Epithelial cell of esophagus (primary cell): ENCODE measurements at regions not wholly inside any gene's neighbourhood (a gene's known extent, or its start where the extent isn't known, plus 50 kb on each side); places are given as distances from the start of the nearest gene placed in this dataset.
"Not testable (repeated sequence)": the region's sequence is repeated elsewhere in the genome, so short reads cannot be mapped to it uniquely, and the experiment has no call there.

Experiments
- DNase-seq: peaks from one replicate; pipeline ENCODE4 v3.0.0; 2010; ENCODE audit warnings: low read depth
- H3K4me3 ChIP-seq: 2 replicates; pipeline ENCODE4 v1.5.1; 2011; ENCODE audit warnings: mild to moderate bottlenecking, low read length, control low read depth
- TF ChIP-seq, protein P1 (sequence below): IDR thresholded peaks from 2 replicates; pipeline ENCODE4 v1.5.1; 2011; ENCODE audit warnings: low read depth, mild to moderate bottlenecking, low read length, control low read depth, inconsistent platforms; ENCODE audit not compliant: insufficient read depth; ENCODE audit errors: missing control alignments

DNA sequence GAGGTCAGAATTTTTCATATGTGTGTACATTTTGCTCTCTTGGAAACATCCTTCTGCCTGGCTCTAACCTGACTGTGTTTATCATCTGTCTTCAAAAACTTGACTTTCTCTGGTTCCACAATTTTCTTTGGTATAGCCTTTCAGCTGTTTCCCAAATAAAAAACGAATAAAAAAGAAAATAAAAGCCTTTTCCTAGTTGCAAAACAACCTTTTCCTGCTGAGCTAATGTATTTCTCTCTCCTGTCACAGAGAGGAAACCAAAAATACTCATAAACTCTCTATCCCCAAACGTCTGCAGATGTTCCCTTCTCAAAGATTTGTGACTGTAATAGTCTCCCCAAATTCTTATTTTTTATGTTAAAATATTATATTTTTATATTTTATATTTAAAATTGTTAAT lies 505.3 kb upstream of the SLC39A10 start:
- no peak overlapping the region for H3K4me3 ChIP-seq
- DNase-seq: no peak
- TF ChIP-seq, protein P1, sequence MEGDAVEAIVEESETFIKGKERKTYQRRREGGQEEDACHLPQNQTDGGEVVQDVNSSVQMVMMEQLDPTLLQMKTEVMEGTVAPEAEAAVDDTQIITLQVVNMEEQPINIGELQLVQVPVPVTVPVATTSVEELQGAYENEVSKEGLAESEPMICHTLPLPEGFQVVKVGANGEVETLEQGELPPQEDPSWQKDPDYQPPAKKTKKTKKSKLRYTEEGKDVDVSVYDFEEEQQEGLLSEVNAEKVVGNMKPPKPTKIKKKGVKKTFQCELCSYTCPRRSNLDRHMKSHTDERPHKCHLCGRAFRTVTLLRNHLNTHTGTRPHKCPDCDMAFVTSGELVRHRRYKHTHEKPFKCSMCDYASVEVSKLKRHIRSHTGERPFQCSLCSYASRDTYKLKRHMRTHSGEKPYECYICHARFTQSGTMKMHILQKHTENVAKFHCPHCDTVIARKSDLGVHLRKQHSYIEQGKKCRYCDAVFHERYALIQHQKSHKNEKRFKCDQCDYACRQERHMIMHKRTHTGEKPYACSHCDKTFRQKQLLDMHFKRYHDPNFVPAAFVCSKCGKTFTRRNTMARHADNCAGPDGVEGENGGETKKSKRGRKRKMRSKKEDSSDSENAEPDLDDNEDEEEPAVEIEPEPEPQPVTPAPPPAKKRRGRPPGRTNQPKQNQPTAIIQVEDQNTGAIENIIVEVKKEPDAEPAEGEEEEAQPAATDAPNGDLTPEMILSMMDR: no peak

DNA sequence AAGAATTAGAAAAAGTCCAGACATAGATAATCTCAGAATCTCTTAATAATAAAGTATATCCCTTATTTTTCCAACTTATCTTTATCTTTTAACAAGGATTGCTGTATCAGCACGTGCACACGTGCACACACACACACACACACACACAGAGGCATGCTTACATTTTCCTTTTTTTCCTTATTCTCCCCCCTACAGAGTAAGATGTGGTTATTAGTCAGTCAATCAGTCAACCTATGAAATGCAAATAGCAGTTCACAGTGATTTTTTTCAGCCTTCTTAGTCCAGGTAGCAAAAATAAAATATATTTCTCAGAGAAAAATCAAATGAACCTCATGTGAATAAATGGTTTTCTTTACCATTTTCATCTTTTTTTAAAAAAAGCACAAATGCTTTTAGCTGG lies 506.2 kb upstream of the SLC39A10 start:
- TF ChIP-seq, protein P1: no peak
- H3K4me3 ChIP-seq: no peak overlapping the region
- no peak for DNase-seq

DNA sequence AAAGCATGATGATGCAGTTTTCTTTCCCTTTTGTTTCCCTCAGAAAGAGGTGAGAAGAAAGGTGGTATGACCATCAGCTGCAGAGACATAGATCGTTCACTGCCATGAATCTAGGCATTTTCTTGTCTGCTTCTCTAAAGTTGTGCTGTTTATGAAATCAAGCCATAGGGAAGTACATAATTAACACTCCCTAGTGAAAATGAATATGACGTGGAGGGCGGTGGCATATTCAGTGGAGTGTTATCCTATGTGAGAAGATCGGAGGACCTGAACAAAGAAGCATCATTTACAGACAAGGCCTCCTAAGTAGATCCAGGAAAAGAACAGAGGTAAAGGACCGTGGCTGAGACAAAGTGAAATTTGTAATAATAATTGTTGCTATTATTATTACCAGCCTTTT lies 509.0 kb upstream of the SLC39A10 start:
- H3K4me3 ChIP-seq: no peak overlapping the region
- TF ChIP-seq, protein P1: no peak
- no peak for DNase-seq

DNA sequence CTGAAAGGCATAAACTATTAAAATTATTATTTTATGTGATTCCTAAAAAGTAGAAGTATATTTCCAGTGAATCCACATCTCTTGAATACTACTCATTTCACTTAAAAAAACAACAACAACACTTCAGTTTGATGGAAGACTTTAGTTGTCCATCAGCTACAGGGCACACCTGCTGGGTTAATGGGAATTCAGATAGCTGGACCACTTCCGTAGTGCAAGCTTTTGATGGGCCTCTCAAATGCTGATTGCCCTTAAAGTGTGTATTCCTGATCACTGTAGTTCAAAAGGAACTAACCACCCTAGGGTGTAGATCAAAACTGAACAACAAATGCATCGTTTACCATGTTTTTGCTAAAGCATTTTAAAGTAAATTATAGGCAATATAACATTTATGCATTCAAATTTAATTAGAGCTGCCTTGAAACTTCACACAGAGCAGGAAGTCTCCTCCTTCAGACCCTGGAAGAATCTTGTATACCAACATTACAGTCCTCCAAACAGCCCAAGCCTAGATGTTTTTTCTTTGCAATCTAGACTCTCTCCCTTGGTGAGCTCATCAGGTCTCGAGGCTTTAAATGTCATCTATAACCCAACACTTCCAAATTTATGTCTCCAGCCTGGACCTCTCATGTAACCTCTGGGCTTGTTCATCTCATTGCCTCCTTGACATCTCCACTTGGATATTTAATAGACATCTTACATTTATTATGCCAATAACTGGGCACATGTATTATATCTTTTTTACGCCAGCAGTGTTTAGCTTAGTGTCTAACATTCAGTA lies 510.1 kb upstream of the SLC39A10 start:
- H3K4me3 ChIP-seq: no peak overlapping the region
- TF ChIP-seq, protein P1: no peak

DNA sequence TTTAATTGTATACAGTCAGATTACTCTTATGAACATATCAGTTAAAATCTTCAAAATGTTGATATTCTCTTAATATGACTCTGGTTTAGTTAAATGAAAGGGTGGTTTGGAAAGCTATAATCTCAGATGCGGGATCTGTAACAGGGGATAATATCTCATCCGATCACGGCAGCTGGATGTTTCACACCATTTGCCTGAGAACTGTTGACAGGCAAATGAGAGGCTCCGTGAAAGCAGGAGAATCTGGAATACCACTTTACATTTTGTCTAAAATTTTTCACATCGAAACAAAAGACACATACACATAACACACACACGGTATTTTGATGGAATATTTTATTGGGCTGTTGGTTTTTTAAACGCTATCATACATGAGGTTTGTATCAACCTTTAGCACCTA lies 518.6 kb upstream of the SLC39A10 start:
- TF ChIP-seq, protein P1: no peak
- H3K4me3 ChIP-seq: no peak overlapping the region
- no peak for DNase-seq

More for the DNA sequence above, 510.1 kb upstream of the SLC39A10 start:
- no peak for DNase-seq

DNA sequence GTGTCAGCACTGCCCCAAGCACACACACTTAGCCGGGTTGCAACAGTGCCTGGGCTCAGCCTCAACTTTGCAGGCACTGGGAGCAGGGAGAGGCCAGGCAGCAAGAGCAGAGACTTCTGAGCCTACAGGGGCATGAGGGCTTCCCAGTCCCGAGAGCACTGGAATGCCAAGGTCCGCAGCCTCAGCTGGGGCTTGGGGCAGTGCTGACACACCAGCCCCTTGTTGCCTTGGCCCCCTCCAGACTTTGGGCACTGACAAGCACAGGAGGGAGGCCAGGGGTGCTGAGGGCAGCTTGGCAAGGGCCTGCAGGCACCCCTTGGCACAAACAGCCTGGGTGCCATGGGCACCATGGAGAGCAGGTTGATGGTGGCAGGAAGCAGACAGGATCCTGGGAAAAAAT lies 531.1 kb upstream of the SLC39A10 start:
- H3K4me3 ChIP-seq, DNase-seq: not testable (repeated sequence)

DNA sequence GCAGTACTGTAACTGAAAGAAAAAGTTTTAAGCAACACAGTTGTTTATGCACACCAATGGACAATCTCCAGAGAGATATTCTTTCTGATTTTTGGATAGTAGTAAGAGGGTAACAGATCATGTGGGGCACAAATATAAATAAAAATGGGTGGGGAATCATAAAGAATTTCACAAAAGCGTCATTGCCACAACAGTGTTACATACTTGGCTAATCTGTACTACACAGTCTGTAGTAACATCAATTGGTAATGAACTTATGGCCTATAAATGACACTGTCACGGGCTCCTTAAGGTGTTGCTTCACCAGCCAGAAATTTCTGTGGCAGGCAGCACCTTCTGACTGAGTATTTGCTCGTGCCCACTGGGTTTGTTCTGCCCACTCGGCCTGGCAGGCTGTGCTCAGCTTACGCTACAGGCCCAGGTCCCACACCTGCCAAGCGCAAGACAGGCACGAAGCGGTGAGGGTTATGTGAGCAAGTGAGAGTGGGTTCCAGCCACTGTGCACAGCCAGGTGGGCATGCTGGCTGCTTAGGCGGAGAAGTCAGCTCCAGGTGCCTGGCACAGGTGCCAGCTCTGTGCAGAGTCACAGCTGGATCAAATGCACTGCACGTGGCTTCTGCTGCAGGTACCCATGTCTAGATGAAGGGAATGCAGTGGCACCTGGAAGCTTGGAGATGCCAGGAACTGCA lies 532.5 kb upstream of the SLC39A10 start:
- TF ChIP-seq, protein P1: no peak
- no peak overlapping the region for H3K4me3 ChIP-seq
- DNase-seq: no peak
